SH-SY5Y (cell line): ENCODE measurements at regions not wholly inside any gene's neighbourhood (a gene's known extent, or its start where the extent isn't known, plus 50 kb on each side); places are given as distances from the start of the nearest gene placed in this dataset.

Experiments used
- GATA2 ChIP-seq: IDR thresholded peaks from 2 replicates; pipeline ENCODE4 v1.6.1; 2011; ENCODE audit warnings: mild to moderate bottlenecking, low read depth, low read length
- GATA3 ChIP-seq: IDR thresholded peaks from 2 replicates; pipeline ENCODE4 v1.6.1; 2011; ENCODE audit warnings: low read depth, mild to moderate bottlenecking, low read length, moderate library complexity

DNA sequence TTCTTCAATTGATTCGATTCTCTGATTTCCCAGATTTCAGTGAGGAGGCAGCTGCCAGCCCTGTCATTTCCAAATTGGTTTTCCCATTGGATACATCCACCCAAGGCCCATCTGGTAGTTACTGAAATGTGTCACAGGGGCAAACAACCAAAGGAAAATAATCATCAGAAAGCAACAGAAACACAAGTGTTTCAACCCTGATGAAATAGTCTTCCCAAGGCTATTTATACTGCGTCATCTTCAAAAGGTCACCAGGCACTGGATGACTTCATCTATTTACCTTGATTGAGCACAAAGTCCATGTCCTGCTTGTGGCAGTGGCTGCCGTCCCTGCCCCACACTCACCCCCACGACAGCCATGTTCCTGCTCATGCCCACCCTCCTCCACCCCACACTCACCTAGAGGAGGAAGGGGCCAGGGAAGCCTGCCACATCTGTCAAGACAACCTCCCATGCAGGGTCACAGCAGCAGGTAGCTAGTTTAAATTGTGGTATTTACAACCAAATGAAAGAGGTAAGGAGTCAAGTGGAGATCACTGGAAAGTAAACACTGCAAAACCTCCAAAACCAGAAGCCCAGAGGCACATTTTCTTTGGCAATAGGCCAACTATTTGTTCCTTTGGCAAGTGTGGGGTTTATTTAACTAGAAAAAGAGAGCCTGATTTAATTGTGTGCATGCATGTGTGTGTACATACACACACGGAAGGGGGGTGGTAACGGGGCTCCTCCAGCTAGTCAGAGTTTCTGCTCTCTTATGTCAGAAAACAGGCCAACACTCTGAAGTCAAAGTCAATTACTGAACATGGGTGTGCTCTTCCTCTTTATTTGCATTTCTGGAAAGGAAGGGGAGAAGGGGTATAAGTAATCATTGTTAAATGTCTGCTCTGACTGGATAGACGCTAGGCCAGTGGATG, 49.5 kb upstream of the RAB4A start:
- TF ChIP-seq GATA2, result no peak
- no peak for TF ChIP-seq GATA3
